ENCODE measurements at regions not wholly inside any gene's neighbourhood (a gene's known extent, or its start where the extent isn't known, plus 50 kb on each side); places are given as distances from the start of the nearest gene placed in this dataset.

GRCh38 chr7:17558558-17559332, 260.3 kb downstream of the AHR start:
- H2AFZ ChIP-seq (ENCODE audit: low read length), result no peak overlapping the region
- H3K27ac ChIP-seq (ENCODE audit: extremely low read length, insufficient read depth, low read length), result no peak overlapping the region
- 18% methylated on average over 4 of the region's 4 CpGs for WGBS (ENCODE audit: low lambda C conversion rate)
- intact Hi-C loops (cut with micrococcal nuclease; ENCODE audit: unreplicated experiment), result no loop called here
- no peaks in the 10 kb centered on the region; a peak in 1 of 5 replicates for H3K27me3 ChIP-seq (ENCODE audit: control insufficient read depth in 1 of 2, insufficient read depth in 2 of 2, low read length in 2 of 2)
- ATAC-seq, result no peak
- H3K4me1 ChIP-seq (ENCODE audit: insufficient read depth, low read length), result no peaks in the 10 kb centered on the region
- CTCF ChIA-PET (ENCODE audit: low intra/inter-chr PET ratio, low total read pairs), result no interaction called here
- no peak overlapping the region for H3K4me3 ChIP-seq (replicated peaks in 1 of 3; ENCODE audit: insufficient read depth in 1 of 3, low read depth in 2 of 3, low read length in 3 of 3)
- H3K4me2 ChIP-seq (ENCODE audit: low read depth, low read length), result no peak overlapping the region
- FAIRE-seq, result no peak
- in situ Hi-C loops (cut with HindIII; ENCODE audit: extremely low pct_ligation_motif_present, low pct_unique_long_range_greater_than_20kb), result no loop called here
- H3K79me2 ChIP-seq (ENCODE audit: insufficient read depth, low read length), result no peaks in the 10 kb centered on the region
- H3K9ac ChIP-seq (ENCODE audit: insufficient read depth, low read depth, low read length), result no peak overlapping the region
- DNase-seq (ENCODE audit: low spot score), result no peak
- POLR2A ChIA-PET, result no interaction called here
- H3K9me3 ChIP-seq (ENCODE audit: low read length), result no peaks in the 10 kb centered on the region
- no peaks in the 10 kb centered on the region for H3K36me3 ChIP-seq (replicated peaks in 1 of 2; ENCODE audit: control insufficient read depth in 1 of 2, insufficient read depth in 2 of 2, low read length in 2 of 2)
- no TSS peak for BruUV-seq (replicated peaks)
- no peaks in the 10 kb centered on the region for H4K20me1 ChIP-seq (ENCODE audit: insufficient read depth, low read length)
- no peak for TF ChIP-seq SMC3 (IDR thresholded peaks at IDR 0.05; ENCODE audit: low read length)
- no peak for TF ChIP-seq TAF1 (CRISPR knock-in tag; IDR thresholded peaks at IDR 0.05)
- TF ChIP-seq, protein P1, sequence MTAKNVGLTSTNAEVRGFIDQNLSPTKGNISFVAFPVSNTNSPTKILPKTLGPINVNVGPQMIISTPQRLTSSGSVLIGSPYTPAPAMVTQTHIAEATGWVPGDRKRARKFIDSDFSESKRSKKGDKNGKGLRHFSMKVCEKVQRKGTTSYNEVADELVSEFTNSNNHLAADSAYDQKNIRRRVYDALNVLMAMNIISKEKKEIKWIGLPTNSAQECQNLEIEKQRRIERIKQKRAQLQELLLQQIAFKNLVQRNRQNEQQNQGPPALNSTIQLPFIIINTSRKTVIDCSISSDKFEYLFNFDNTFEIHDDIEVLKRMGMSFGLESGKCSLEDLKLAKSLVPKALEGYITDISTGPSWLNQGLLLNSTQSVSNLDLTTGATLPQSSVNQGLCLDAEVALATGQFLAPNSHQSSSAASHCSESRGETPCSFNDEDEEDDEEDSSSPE (CRISPR knock-in tag; IDR thresholded peaks at IDR 0.05), result no peak
- TF ChIP-seq ZBTB7B (CRISPR knock-in tag; IDR thresholded peaks at IDR 0.05), result no peak
- TF ChIP-seq ZNF30 (CRISPR knock-in tag; IDR thresholded peaks at IDR 0.05), result no peak
- TF ChIP-seq ZNF547 (CRISPR knock-in tag; IDR thresholded peaks at IDR 0.05), result no peak
- TF ChIP-seq ATF5 (CRISPR knock-in tag; IDR thresholded peaks at IDR 0.05; ENCODE audit: low read depth), result no peak
- TF ChIP-seq MYC (CRISPR knock-in tag; IDR thresholded peaks at IDR 0.05; ENCODE audit: borderline replicate concordance), result no peak
- no peak for TF ChIP-seq PRDM15 (CRISPR knock-in tag; IDR thresholded peaks at IDR 0.05)
- no peak for TF ChIP-seq RFXAP (CRISPR knock-in tag; IDR thresholded peaks at IDR 0.05; ENCODE audit: borderline replicate concordance)
- TF ChIP-seq HIVEP1 (CRISPR knock-in tag; IDR thresholded peaks at IDR 0.05), result no peak
- TF ChIP-seq ZHX2 (IDR thresholded peaks at IDR 0.05; ENCODE audit: low read depth), result no peak
- TF ChIP-seq ZHX2 (CRISPR knock-in tag; IDR thresholded peaks at IDR 0.05; ENCODE audit: borderline replicate concordance), result no peak
- TF ChIP-seq EHMT2 (IDR thresholded peaks at IDR 0.05; ENCODE audit: borderline replicate concordance, low read depth, low read length), result no peak

Data from HepG2 (cell line).